ENCODE measurements at regions not wholly inside any gene's neighbourhood (a gene's known extent, or its start where the extent isn't known, plus 50 kb on each side); places are given as distances from the start of the nearest gene placed in this dataset.

- TF ChIP-seq CTCF (IDR thresholded peaks at IDR 0.05; ENCODE audit: low read depth, low read length) (no peak), EZH2phosphoT487 (IDR thresholded peaks at IDR 0.05; ENCODE audit: low read depth) (no peak)
These were observed 154.2 kb upstream of the IRX4 start for GRCh38 chr5:2036885-2037284.

Data from OCI-LY3 (cell line).